ENCODE measurements at regions not wholly inside any gene's neighbourhood (a gene's known extent, or its start where the extent isn't known, plus 50 kb on each side); places are given as distances from the start of the nearest gene placed in this dataset.

- Histone ChIP-seq H3K9me3 (ENCODE audit: insufficient read depth in 2 of 2, low read depth in 1 of 2, low read length in 1 of 2) (no peaks in the 10 kb centered on the region), H3K23ac (ENCODE audit: insufficient read length) (no peak overlapping the region), H3K9ac (replicated peaks in 1 of 4; ENCODE audit: extremely low read depth in 1 of 4, low read depth in 3 of 4, low read length in 3 of 4) (no peak overlapping the region), H2BK15ac (ENCODE audit: low read length) (no peak overlapping the region), H2AFZ (ENCODE audit: low read length) (no peak overlapping the region), H3K36me3 (ENCODE audit: control insufficient read depth in 2 of 4, insufficient read depth in 4 of 4, low read length in 3 of 4) (no peaks in the 10 kb centered on the region), H3K14ac (ENCODE audit: insufficient read length) (no peak overlapping the region), H3K18ac (ENCODE audit: extremely low read depth, low read length) (no peak overlapping the region), H4K20me1 (replicated peaks in 1 of 2; ENCODE audit: control insufficient read depth in 1 of 2, insufficient read depth in 2 of 2, low read length in 2 of 2) (no peaks in the 10 kb centered on the region), H3K79me2 (ENCODE audit: control insufficient read depth in 1 of 2, insufficient read depth in 2 of 2, low read length in 2 of 2) (no peaks in the 10 kb centered on the region), H3K4me1 (replicated peaks in 1 of 4; ENCODE audit: control insufficient read depth in 3 of 4, insufficient read depth in 4 of 4, low read length in 3 of 4) (no peaks in the 10 kb centered on the region), H2BK20ac (ENCODE audit: low read length) (no peak overlapping the region), H3K27me3 (replicated peaks in 1 of 4; ENCODE audit: control insufficient read depth in 3 of 4, extremely low read depth in 1 of 4, insufficient read depth in 3 of 4, low read length in 3 of 4) (no peaks in the 10 kb centered on the region), H3K27ac (ENCODE audit: low read depth, low read length) (no peak overlapping the region), H3K79me1 (ENCODE audit: low read depth, low read length) (no peaks in the 10 kb centered on the region), H3K4ac (replicated peaks; ENCODE audit: insufficient read length, low read depth, low read length) (no peak overlapping the region), H3K4me3 (ENCODE audit: extremely low read depth in 1 of 4, insufficient read depth in 2 of 4, low read depth in 3 of 4, low read length in 4 of 4) (no peak overlapping the region), H4K8ac (ENCODE audit: extremely low read depth, insufficient read depth, low read length) (no peak overlapping the region), H4K91ac (replicated peaks; ENCODE audit: insufficient read length, low read length) (no peak overlapping the region), H3K23me2 (ENCODE audit: low read depth, low read length) (no peaks in the 10 kb centered on the region), H3K56ac (replicated peaks; ENCODE audit: insufficient read length, low read depth, low read length) (no peak overlapping the region), H2BK12ac (ENCODE audit: low read depth, low read length) (no peak overlapping the region), H3K4me2 (ENCODE audit: insufficient read depth in 1 of 2, low read depth in 2 of 2, low read length in 2 of 2) (no peak overlapping the region), H2AK5ac (ENCODE audit: low read depth, low read length) (no peak overlapping the region), H2BK5ac (ENCODE audit: low read depth, low read length) (no peak overlapping the region), H2BK120ac (replicated peaks; ENCODE audit: low read depth, low read length) (no peak overlapping the region), H4K5ac (ENCODE audit: insufficient read length, low read depth, low read length) (no peak overlapping the region)
- ChIA-PET POLR2A (ENCODE audit: partially characterized antibody) (no interaction called here), CTCF (ENCODE audit: partially characterized antibody) (no interaction called here)
- FAIRE-seq (no peak), DNase-seq (ENCODE audit: low read depth in 1 of 2, low spot score in 2 of 2) (no peak)
- 76% methylated on average over 4 of the region's 4 CpGs; no CpG with 5 or more reads in 1 of the 2 experiments for WGBS, 2 experiments (ENCODE audit: extremely low coverage in 1 of 2, insufficient coverage in 1 of 2, insufficient read length in 1 of 2, insufficient replicate concordance in 2 of 2, low coverage in 1 of 2, low lambda C conversion rate in 2 of 2, missing lambda C conversion rate in 1 of 2)
- TF ChIP-seq SP2 (IDR thresholded peaks at IDR 0.05; ENCODE audit: low read length) (no peak), ASH2L (IDR thresholded peaks at IDR 0.05; ENCODE audit: low read length) (no peak), CEBPB (IDR thresholded peaks at IDR 0.05; ENCODE audit: low read depth, low read length) (no peak), HDAC6 (IDR thresholded peaks at IDR 0.05; ENCODE audit: low read depth, low read length) (no peak), KDM4A (IDR thresholded peaks at IDR 0.05; ENCODE audit: low read depth, low read length, severe bottlenecking) (no peak), SUZ12 (IDR thresholded peaks at IDR 0.05; ENCODE audit: low read length) (no peak), POLR2A (IDR thresholded peaks at IDR 0.05; ENCODE audit: control extremely low read depth in 1 of 2, low read depth in 2 of 2, low read length in 2 of 2) (no peak), HDAC2 (IDR thresholded peaks at IDR 0.05; ENCODE audit: borderline replicate concordance in 1 of 2, low read depth in 2 of 2, low read length in 2 of 2) (no peak), NANOG (IDR thresholded peaks at IDR 0.05; ENCODE audit: insufficient read depth, low read depth, low read length, poor library complexity, severe bottlenecking) (no peak), POU5F1 (IDR thresholded peaks at IDR 0.05; ENCODE audit: low read depth, low read length) (no peak), SIRT6 (IDR thresholded peaks at IDR 0.05; ENCODE audit: low read length) (no peak), SAP30 (IDR thresholded peaks at IDR 0.05; ENCODE audit: insufficient read depth, insufficient replicate concordance, low read length) (no peak), POLR2AphosphoS5 (IDR thresholded peaks at IDR 0.05; ENCODE audit: low read depth, low read length) (no peak), PHF8 (conservative IDR thresholded peaks at IDR 0.05; ENCODE audit: low read depth, low read length) (no peak)
These were observed 187.7 kb upstream of the CHD1 start for GRCh38 chr5:99116526-99116925.

Measured in H1 (cell line).